ENCODE measurements at regions not wholly inside any gene's neighbourhood (a gene's known extent, or its start where the extent isn't known, plus 50 kb on each side); places are given as distances from the start of the nearest gene placed in this dataset.

DNA sequence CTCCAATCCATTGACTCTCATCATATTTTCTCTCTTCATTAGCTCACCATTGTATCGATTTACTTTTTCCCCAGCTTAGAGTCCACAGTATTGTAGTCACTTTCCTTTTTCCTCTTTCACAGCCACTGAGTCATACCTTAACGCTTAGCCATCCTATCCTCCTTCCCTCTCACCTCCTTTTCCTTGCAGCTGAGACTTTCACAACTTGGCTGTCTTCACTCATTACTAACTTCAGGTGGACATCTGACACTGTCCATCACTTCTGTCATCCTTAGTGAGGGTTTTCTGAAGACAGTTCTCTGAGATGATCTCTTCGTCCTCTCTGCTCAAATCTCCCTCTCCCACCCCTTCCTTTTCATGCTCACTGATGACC, 70.5 kb upstream of the ESX1 start:
- H3K27me3 ChIP-seq: no peaks in the 10 kb centered on the region
- no peaks in the 10 kb centered on the region for H3K9me3 ChIP-seq
- no peaks in the 10 kb centered on the region for H3K4me1 ChIP-seq (ENCODE audit: insufficient read depth)
- WGBS, 3 donors: 68 to 78% (median 75%) methylated on average over 3 of the region's 3 CpGs
- H3K36me3 ChIP-seq: no peaks in the 10 kb centered on the region
- H3K27ac ChIP-seq: no peak overlapping the region
- intact Hi-C loops (cut with DNase I): no loop called here
- TF ChIP-seq POLR2A (IDR thresholded peaks at IDR 0.05): no peak
- TF ChIP-seq EP300 (IDR thresholded peaks at IDR 0.05): no peak
- TF ChIP-seq, protein P1, sequence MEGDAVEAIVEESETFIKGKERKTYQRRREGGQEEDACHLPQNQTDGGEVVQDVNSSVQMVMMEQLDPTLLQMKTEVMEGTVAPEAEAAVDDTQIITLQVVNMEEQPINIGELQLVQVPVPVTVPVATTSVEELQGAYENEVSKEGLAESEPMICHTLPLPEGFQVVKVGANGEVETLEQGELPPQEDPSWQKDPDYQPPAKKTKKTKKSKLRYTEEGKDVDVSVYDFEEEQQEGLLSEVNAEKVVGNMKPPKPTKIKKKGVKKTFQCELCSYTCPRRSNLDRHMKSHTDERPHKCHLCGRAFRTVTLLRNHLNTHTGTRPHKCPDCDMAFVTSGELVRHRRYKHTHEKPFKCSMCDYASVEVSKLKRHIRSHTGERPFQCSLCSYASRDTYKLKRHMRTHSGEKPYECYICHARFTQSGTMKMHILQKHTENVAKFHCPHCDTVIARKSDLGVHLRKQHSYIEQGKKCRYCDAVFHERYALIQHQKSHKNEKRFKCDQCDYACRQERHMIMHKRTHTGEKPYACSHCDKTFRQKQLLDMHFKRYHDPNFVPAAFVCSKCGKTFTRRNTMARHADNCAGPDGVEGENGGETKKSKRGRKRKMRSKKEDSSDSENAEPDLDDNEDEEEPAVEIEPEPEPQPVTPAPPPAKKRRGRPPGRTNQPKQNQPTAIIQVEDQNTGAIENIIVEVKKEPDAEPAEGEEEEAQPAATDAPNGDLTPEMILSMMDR (IDR thresholded peaks at IDR 0.05): no peak
- H3K4me3 ChIP-seq: no peak overlapping the region
- DNase-seq: no peak

DNA sequence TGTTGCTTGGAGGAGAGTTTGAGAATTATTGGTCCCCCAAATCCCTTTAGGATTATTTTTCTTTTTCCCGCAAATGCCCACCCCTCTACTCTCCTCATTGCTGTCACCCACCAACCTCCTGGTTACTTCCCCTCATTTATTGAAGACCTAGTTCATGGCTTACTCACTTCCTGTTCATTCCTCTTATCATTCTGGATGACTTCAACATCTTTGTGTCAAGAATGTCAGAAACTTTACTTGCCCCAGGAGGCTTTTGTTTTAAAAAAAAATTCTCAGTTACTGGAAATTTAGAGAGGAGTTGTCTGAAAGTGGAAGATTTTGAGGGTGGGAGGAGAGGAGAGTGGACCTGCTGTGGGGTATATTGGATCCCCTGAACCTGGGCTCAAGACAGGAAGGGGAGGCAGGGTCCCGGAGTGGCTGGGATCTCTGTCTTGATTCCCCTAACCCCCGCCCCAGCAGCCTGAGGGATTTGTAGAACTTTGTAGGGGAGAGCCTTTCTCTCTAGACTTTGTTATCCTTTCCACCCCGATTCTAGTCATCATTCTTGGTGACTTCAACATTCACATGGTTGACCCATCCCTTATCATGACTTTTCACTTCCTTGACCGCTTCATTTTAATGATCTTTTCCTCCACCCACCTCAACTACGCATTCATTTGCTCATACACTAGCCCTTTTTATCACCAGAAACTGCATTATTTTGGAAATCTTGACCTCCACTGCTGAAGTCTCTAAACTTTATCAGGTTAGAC, 69.9 kb upstream of the ESX1 start:
- TF ChIP-seq, protein P1 (IDR thresholded peaks at IDR 0.05): no peak
- TF ChIP-seq POLR2A (IDR thresholded peaks at IDR 0.05) (no peak), EP300 (IDR thresholded peaks at IDR 0.05) (no peak)

DNA sequence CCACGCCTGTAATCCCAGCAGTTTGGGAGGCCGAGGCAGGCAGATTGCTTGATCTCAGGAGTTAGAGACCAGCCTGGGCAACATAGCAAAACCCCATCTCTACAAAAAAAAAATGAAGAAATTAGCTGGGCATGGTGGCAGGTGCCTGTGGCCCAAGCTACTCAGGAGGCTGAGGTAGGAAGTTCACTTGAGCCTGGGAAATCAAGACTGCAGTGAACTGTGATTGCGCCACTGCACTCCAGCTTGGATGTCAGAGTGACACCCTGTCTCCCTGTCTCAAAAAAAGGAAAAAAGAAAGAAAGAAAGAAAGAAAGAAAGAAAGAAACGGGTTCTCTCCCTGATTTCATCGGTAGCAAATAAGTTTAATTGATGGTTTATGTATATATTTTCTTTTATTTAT, 64.6 kb upstream of the ESX1 start:
- WGBS, 3 donors: 77 to 80% (median 78%) methylated on average over 5 of the region's 5 CpGs
- Histone ChIP-seq H3K4me1 (ENCODE audit: insufficient read depth) (no peaks in the 10 kb centered on the region), H3K36me3 (no peaks in the 10 kb centered on the region), H3K27ac (no peak overlapping the region), H3K4me3 (no peak overlapping the region), H3K9me3 (no peaks in the 10 kb centered on the region), H3K27me3 (no peaks in the 10 kb centered on the region)
- DNase-seq: no peak
- TF ChIP-seq POLR2A (IDR thresholded peaks at IDR 0.05): no peak
- TF ChIP-seq, protein P1 (IDR thresholded peaks at IDR 0.05): no peak
- no peak for TF ChIP-seq EP300 (IDR thresholded peaks at IDR 0.05)
- intact Hi-C loops (cut with DNase I): no loop called here

More for the DNA sequence above, 69.9 kb upstream of the ESX1 start:
- Histone ChIP-seq H3K27ac (no peak overlapping the region), H3K4me3 (no peak overlapping the region), H3K27me3 (no peaks in the 10 kb centered on the region), H3K4me1 (ENCODE audit: insufficient read depth) (no peaks in the 10 kb centered on the region), H3K9me3 (no peaks in the 10 kb centered on the region), H3K36me3 (no peaks in the 10 kb centered on the region)
- intact Hi-C loops (cut with DNase I): no loop called here
- DNase-seq: no peak
- WGBS, 3 donors: 75 to 80% (median 76%) methylated on average over 6 of the region's 6 CpGs

DNA sequence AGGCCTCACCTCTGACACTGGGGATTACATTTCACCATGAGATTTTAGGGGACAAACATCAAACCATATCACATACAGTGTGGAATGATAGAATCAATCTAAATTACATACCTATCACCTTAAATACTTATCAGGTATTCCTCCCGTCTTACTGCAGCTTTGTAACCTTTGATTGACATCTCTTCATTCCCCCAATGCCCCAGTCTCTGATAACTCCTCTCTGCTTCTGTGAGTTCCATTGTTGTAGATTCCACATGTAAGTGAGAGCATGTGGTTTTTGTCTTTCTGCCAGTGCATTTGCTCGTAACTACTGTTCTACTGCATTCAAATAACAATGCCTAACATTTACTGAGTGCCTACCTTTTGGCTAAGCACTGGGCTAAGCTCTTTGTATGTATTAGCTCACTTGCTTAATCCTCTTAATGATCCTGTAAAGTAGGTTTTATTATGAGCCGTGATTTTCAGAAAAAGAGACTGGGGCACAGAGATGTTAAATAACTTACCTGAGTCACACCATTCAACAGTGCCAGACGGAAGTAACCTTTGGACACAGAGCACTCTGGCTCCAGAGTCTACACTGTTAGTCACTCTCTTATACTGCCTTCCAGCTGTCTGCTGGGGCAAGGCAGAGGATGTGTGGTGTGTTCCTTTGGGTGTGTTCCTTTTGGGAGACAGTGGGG, 63.7 kb upstream of the ESX1 start:
- H3K36me3 ChIP-seq: no peaks in the 10 kb centered on the region
- DNase-seq: no peak
- TF ChIP-seq POLR2A (IDR thresholded peaks at IDR 0.05) (no peak), EP300 (IDR thresholded peaks at IDR 0.05) (no peak)
- TF ChIP-seq, protein P1 (IDR thresholded peaks at IDR 0.05): no peak
- no peak overlapping the region for H3K4me3 ChIP-seq
- no peaks in the 10 kb centered on the region for H3K9me3 ChIP-seq
- no peak overlapping the region for H3K27ac ChIP-seq
- 57 to 59% (median 58%) methylated on average over 4 of the region's 4 CpGs for WGBS, 3 donors
- no peaks in the 10 kb centered on the region for H3K27me3 ChIP-seq
- intact Hi-C loops (cut with DNase I): no loop called here
- no peaks in the 10 kb centered on the region for H3K4me1 ChIP-seq (ENCODE audit: insufficient read depth)

Measured in ovary (tissue), 7 donors.